ENCODE measurements at regions not wholly inside any gene's neighbourhood (a gene's known extent, or its start where the extent isn't known, plus 50 kb on each side); places are given as distances from the start of the nearest gene placed in this dataset.

DNA sequence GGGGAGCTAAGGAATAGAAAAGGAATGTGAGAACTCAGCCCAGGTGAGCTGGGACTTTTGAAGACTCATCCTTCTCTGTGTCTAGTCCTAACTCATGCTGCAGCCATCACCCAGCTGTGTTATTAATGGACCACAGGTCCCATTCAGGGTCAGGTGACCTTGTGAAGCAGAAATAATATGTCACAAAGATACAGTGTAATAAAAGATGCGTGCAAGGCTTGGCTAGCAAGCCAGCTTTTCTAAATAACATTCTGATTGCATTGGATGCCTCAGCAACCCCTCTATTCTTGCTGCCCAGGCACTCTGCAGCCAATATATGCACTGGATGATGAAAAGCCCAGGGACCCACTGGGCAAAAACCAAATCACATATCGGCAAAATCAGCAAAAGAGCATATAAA lies 393.1 kb upstream of the PIK3C3 start:
- H3K36me3 ChIP-seq (ENCODE audit: control insufficient read depth in 2 of 2, extremely low read depth in 1 of 2, insufficient read depth in 2 of 2, low read length in 2 of 2): no peaks in the 10 kb centered on the region
- FAIRE-seq (no peak), DNase-seq (ENCODE audit: low read depth, low spot score) (no peak)
- dilution Hi-C loops (cut with MboI; ENCODE audit: extremely low pct_ligation_motif_present, low sequenced_read_pairs) (no loop called here), intact Hi-C loops (cut with micrococcal nuclease) (no loop called here)
- no peaks in the 10 kb centered on the region for H3K9me1 ChIP-seq (replicated peaks; ENCODE audit: control insufficient read depth, extremely low read depth, insufficient read depth, low read length)
- TF ChIP-seq FOS (IDR thresholded peaks at IDR 0.05; ENCODE audit: borderline replicate concordance, insufficient read depth, low read length): no peak
- TF ChIP-seq JUN (IDR thresholded peaks at IDR 0.05; ENCODE audit: borderline replicate concordance, insufficient read depth, insufficient read length, low read depth): no peak
- TF ChIP-seq, protein P1, sequence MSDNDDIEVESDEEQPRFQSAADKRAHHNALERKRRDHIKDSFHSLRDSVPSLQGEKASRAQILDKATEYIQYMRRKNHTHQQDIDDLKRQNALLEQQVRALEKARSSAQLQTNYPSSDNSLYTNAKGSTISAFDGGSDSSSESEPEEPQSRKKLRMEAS (IDR thresholded peaks at IDR 0.05; ENCODE audit: insufficient read depth, insufficient read length): no peak
- TF ChIP-seq POLR2AphosphoS5 (IDR thresholded peaks at IDR 0.05; ENCODE audit: insufficient read depth, low read depth, low read length): no peak
- TF ChIP-seq EZH2 (IDR thresholded peaks at IDR 0.05; ENCODE audit: borderline replicate concordance, low read depth, low read length, severe bottlenecking): no peak
- TF ChIP-seq, protein P2, sequence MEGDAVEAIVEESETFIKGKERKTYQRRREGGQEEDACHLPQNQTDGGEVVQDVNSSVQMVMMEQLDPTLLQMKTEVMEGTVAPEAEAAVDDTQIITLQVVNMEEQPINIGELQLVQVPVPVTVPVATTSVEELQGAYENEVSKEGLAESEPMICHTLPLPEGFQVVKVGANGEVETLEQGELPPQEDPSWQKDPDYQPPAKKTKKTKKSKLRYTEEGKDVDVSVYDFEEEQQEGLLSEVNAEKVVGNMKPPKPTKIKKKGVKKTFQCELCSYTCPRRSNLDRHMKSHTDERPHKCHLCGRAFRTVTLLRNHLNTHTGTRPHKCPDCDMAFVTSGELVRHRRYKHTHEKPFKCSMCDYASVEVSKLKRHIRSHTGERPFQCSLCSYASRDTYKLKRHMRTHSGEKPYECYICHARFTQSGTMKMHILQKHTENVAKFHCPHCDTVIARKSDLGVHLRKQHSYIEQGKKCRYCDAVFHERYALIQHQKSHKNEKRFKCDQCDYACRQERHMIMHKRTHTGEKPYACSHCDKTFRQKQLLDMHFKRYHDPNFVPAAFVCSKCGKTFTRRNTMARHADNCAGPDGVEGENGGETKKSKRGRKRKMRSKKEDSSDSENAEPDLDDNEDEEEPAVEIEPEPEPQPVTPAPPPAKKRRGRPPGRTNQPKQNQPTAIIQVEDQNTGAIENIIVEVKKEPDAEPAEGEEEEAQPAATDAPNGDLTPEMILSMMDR (IDR thresholded peaks at IDR 0.05; ENCODE audit: extremely low read depth in 1 of 2, insufficient read depth in 1 of 2, low read depth in 1 of 2, low read length in 2 of 2): no peak
- no peak for TF ChIP-seq GATA2 (IDR thresholded peaks at IDR 0.05; ENCODE audit: insufficient read depth, insufficient read length, low read depth, low read length)
- no peak for TF ChIP-seq POLR2A (IDR thresholded peaks at IDR 0.05; ENCODE audit: low read depth, low read length)
- TF ChIP-seq MYC (IDR thresholded peaks at IDR 0.05; ENCODE audit: low read depth, low read length): no peak
- no peaks in the 10 kb centered on the region for H3K4me1 ChIP-seq (ENCODE audit: control insufficient read depth, extremely low read depth, insufficient read depth, low read length)
- H3K4me2 ChIP-seq (ENCODE audit: insufficient read depth, low read length): no peak overlapping the region
- ChIA-PET CTCF (no interaction called here), POLR2A (no interaction called here)
- no peak overlapping the region for H3K4me3 ChIP-seq (replicated peaks in 1 of 3; ENCODE audit: insufficient read depth in 1 of 3, low read depth in 1 of 3, low read length in 3 of 3)
- H3K79me2 ChIP-seq (ENCODE audit: control insufficient read depth, insufficient read depth, low read length): no peaks in the 10 kb centered on the region
- peaks cover 0 to 2% of the 10 kb centered on the region in 2 experiments for H3K27me3 ChIP-seq (ENCODE audit: control insufficient read depth in 2 of 2, insufficient read depth in 2 of 2, low read length in 2 of 2)
- no peak overlapping the region for H3K27ac ChIP-seq (ENCODE audit: insufficient read depth, low read depth, low read length)
- BruUV-seq (replicated peaks): no TSS peak
- no peaks in the 10 kb centered on the region for H3K9me3 ChIP-seq (replicated peaks; ENCODE audit: control insufficient read depth, insufficient read depth, low read length)
- no peak overlapping the region for H2AFZ ChIP-seq (ENCODE audit: low read depth, low read length)
- H4K20me1 ChIP-seq (replicated peaks; ENCODE audit: control insufficient read depth, extremely low read depth, insufficient read depth, low read length): no peaks in the 10 kb centered on the region
- no peak overlapping the region for H3K9ac ChIP-seq (replicated peaks; ENCODE audit: extremely low read depth, insufficient read depth, low read length)

Measured in endothelial cell of umbilical vein (primary cell).